ENCODE measurements at regions not wholly inside any gene's neighbourhood (a gene's known extent, or its start where the extent isn't known, plus 50 kb on each side); places are given as distances from the start of the nearest gene placed in this dataset.

- TF ChIP-seq, protein P1, sequence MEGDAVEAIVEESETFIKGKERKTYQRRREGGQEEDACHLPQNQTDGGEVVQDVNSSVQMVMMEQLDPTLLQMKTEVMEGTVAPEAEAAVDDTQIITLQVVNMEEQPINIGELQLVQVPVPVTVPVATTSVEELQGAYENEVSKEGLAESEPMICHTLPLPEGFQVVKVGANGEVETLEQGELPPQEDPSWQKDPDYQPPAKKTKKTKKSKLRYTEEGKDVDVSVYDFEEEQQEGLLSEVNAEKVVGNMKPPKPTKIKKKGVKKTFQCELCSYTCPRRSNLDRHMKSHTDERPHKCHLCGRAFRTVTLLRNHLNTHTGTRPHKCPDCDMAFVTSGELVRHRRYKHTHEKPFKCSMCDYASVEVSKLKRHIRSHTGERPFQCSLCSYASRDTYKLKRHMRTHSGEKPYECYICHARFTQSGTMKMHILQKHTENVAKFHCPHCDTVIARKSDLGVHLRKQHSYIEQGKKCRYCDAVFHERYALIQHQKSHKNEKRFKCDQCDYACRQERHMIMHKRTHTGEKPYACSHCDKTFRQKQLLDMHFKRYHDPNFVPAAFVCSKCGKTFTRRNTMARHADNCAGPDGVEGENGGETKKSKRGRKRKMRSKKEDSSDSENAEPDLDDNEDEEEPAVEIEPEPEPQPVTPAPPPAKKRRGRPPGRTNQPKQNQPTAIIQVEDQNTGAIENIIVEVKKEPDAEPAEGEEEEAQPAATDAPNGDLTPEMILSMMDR (IDR thresholded peaks at IDR 0.05; ENCODE audit: low read depth, low read length, missing input control): no peak
- TF ChIP-seq RXRA (IDR thresholded peaks at IDR 0.05) (no peak), ZBTB33 (IDR thresholded peaks at IDR 0.05) (no peak), HNF4A (conservative IDR thresholded peaks at IDR 0.05) (no peak), SP1 (IDR thresholded peaks at IDR 0.05) (no peak), JUND (IDR thresholded peaks at IDR 0.05) (no peak), TAF1 (conservative IDR thresholded peaks at IDR 0.05) (no peak), GABPA (IDR thresholded peaks at IDR 0.05 in 1 of 2, conservative IDR thresholded peaks at IDR 0.05 in 1 of 2) (no peak), REST (IDR thresholded peaks at IDR 0.05) (no peak), NR2F2 (IDR thresholded peaks at IDR 0.05) (no peak), MAX (IDR thresholded peaks at IDR 0.05) (no peak), RAD21 (IDR thresholded peaks at IDR 0.05) (no peak)
Measured at GRCh38 chr3:144523396-144523795, 551.8 kb downstream of the DIPK2A start.
